ENCODE measurements at regions not wholly inside any gene's neighbourhood (a gene's known extent, or its start where the extent isn't known, plus 50 kb on each side); places are given as distances from the start of the nearest gene placed in this dataset.

DNA sequence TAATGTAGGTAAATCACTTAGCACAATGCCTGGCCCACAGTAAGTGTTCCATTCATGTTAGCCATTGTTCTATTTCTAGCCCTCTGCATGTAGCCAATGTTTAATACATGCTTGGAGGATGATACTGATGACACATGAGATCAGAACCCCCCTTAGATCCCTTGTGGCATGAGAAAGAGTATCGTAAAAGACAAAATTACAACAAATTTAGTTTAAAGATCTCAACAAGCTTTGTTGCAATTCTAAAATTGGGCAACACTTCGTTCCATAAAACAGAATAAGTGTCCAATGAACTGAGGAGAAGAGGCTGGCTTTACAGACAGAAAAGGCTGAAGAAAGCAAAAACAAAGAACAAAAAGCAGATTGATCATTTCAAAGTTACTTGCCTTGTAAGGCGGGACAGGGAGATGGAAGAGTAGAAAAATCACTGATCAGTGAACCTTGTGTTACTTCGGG lies 148.7 kb upstream of the SLC1A4 start:
- Histone ChIP-seq H3K27ac (ENCODE audit: low read length) (no peak overlapping the region), H3K9me3 (replicated peaks; ENCODE audit: insufficient read depth, low read length) (no peaks in the 10 kb centered on the region), H3K4me3 (ENCODE audit: low read length) (no peak overlapping the region), H3K27me3 (replicated peaks; ENCODE audit: insufficient read depth, low read length) (no peaks in the 10 kb centered on the region), H3K36me3 (replicated peaks; ENCODE audit: insufficient read depth, low read length) (no peaks in the 10 kb centered on the region), H4K20me1 (ENCODE audit: insufficient read depth, low read length) (no peaks in the 10 kb centered on the region), H2AFZ (ENCODE audit: low read length) (no peak overlapping the region), H3K4me1 (ENCODE audit: low read length) (no peaks in the 10 kb centered on the region), H3K4me2 (ENCODE audit: low read depth, low read length) (no peak overlapping the region), H3K79me2 (ENCODE audit: low read length) (no peaks in the 10 kb centered on the region), H3F3A (ENCODE audit: insufficient read depth, low read length) (no peaks in the 10 kb centered on the region), H3K9me2 (replicated peaks; ENCODE audit: insufficient read depth, low read length) (no peaks in the 10 kb centered on the region), H3K9ac (ENCODE audit: low read length) (no peak overlapping the region)
- no peak for DNase-seq
- TF ChIP-seq EZH2phosphoT487 (IDR thresholded peaks at IDR 0.05; ENCODE audit: low read length) = no peak
- TF ChIP-seq, protein P1, sequence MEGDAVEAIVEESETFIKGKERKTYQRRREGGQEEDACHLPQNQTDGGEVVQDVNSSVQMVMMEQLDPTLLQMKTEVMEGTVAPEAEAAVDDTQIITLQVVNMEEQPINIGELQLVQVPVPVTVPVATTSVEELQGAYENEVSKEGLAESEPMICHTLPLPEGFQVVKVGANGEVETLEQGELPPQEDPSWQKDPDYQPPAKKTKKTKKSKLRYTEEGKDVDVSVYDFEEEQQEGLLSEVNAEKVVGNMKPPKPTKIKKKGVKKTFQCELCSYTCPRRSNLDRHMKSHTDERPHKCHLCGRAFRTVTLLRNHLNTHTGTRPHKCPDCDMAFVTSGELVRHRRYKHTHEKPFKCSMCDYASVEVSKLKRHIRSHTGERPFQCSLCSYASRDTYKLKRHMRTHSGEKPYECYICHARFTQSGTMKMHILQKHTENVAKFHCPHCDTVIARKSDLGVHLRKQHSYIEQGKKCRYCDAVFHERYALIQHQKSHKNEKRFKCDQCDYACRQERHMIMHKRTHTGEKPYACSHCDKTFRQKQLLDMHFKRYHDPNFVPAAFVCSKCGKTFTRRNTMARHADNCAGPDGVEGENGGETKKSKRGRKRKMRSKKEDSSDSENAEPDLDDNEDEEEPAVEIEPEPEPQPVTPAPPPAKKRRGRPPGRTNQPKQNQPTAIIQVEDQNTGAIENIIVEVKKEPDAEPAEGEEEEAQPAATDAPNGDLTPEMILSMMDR (IDR thresholded peaks at IDR 0.05; ENCODE audit: low read length) = no peak
- no peak for TF ChIP-seq EZH2 (optimal IDR thresholded peaks at IDR 0.05; ENCODE audit: low read depth, low read length)

- H3K4me3 ChIP-seq (ENCODE audit: low read length) = no peak overlapping the region
- H3K9ac ChIP-seq (ENCODE audit: low read length) = no peak overlapping the region
- no peaks in the 10 kb centered on the region for H3K9me3 ChIP-seq (replicated peaks; ENCODE audit: insufficient read depth, low read length)
- DNase-seq = no peak
- H3K27me3 ChIP-seq (replicated peaks; ENCODE audit: insufficient read depth, low read length) = no peaks in the 10 kb centered on the region
- TF ChIP-seq EZH2 (optimal IDR thresholded peaks at IDR 0.05; ENCODE audit: low read depth, low read length) = no peak
- TF ChIP-seq, protein P1 (IDR thresholded peaks at IDR 0.05; ENCODE audit: low read length) = no peak
- TF ChIP-seq EZH2phosphoT487 (IDR thresholded peaks at IDR 0.05; ENCODE audit: low read length) = no peak
- no peaks in the 10 kb centered on the region for H3K79me2 ChIP-seq (ENCODE audit: low read length)
- no peak overlapping the region for H3K27ac ChIP-seq (ENCODE audit: low read length)
- no peaks in the 10 kb centered on the region for H3K36me3 ChIP-seq (replicated peaks; ENCODE audit: insufficient read depth, low read length)
- H3K4me2 ChIP-seq (ENCODE audit: low read depth, low read length) = no peak overlapping the region
- H3F3A ChIP-seq (ENCODE audit: insufficient read depth, low read length) = no peaks in the 10 kb centered on the region
- H3K9me2 ChIP-seq (replicated peaks; ENCODE audit: insufficient read depth, low read length) = no peaks in the 10 kb centered on the region
- no peaks in the 10 kb centered on the region for H4K20me1 ChIP-seq (ENCODE audit: insufficient read depth, low read length)
- no peak overlapping the region for H2AFZ ChIP-seq (ENCODE audit: low read length)
- H3K4me1 ChIP-seq (ENCODE audit: low read length) = no peaks in the 10 kb centered on the region
Measured at GRCh38 chr2:64841461-64841860, 147.7 kb upstream of the SLC1A4 start.

DNA sequence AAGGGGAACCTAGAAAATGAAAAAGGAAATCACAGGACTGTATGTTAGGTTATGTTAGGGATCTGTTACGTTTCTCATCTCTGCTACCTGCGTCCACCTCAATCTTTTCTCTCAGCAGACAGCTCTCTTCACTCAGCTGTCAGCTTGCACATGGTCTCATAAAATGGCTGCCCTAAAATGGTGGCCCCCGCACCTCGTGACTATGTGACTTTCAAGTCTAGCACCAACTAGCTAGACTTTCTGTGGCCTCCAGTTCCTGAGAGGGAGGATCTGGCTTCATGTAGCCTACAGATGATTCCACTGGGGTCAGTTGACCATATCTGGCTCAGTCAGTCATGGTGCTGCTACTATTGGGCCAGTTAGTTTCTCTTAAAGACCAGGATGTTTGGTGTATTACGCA lies 147.2 kb upstream of the SLC1A4 start:
- Histone ChIP-seq H3K9ac (ENCODE audit: low read length) (no peak overlapping the region), H3K4me3 (ENCODE audit: low read length) (no peak overlapping the region), H3K4me2 (ENCODE audit: low read depth, low read length) (no peak overlapping the region), H3K9me2 (replicated peaks; ENCODE audit: insufficient read depth, low read length) (no peaks in the 10 kb centered on the region), H3K27ac (ENCODE audit: low read length) (no peak overlapping the region), H2AFZ (ENCODE audit: low read length) (no peak overlapping the region), H3K36me3 (replicated peaks; ENCODE audit: insufficient read depth, low read length) (no peaks in the 10 kb centered on the region), H4K20me1 (ENCODE audit: insufficient read depth, low read length) (no peaks in the 10 kb centered on the region), H3K4me1 (ENCODE audit: low read length) (no peaks in the 10 kb centered on the region), H3F3A (ENCODE audit: insufficient read depth, low read length) (no peaks in the 10 kb centered on the region), H3K27me3 (replicated peaks; ENCODE audit: insufficient read depth, low read length) (no peaks in the 10 kb centered on the region), H3K9me3 (replicated peaks; ENCODE audit: insufficient read depth, low read length) (no peaks in the 10 kb centered on the region), H3K79me2 (ENCODE audit: low read length) (no peaks in the 10 kb centered on the region)
- TF ChIP-seq EZH2phosphoT487 (IDR thresholded peaks at IDR 0.05; ENCODE audit: low read length) (no peak), EZH2 (optimal IDR thresholded peaks at IDR 0.05; ENCODE audit: low read depth, low read length) (no peak)
- TF ChIP-seq, protein P1 (IDR thresholded peaks at IDR 0.05; ENCODE audit: low read length) = no peak
- no peak for DNase-seq

All from MM.1S (cell line).